K562 (cell line): ENCODE measurements at regions not wholly inside any gene's neighbourhood (a gene's known extent, or its start where the extent isn't known, plus 50 kb on each side); places are given as distances from the start of the nearest gene placed in this dataset.

Source experiments
- ATAC-seq: fragments of 200-7000 bp; cut with Tn5 transposase; 3 replicates; pipeline ENCODE4 v1.9.1; 2020; ENCODE audit warnings: moderate library complexity
- BruUV-seq: library from RNA; stranded (reverse); fragments of 400-500 nt; replicated peaks from 2 replicates; lab custom pipeline; 2021; lab: Mats Ljungman, UMichigan
- CTCF ChIA-PET: fragments of 300-600 bp; formaldehyde crosslinking; extraction: SDS; loops from one replicate; lab custom pipeline; 2021; ENCODE audit warnings: low intra/inter-chr PET ratio; lab: Yijun Ruan, JAX
- POLR2A ChIA-PET: fragments of 300-600, 350-650 bp; sonication (Branson Sonifier 250); formaldehyde crosslinking; extraction: SDS; loops from one replicate; lab custom pipeline; 2021; ENCODE audit warnings: antibody characterized with exemption, inconsistent platforms; lab: Yijun Ruan, JAX
- DNase-seq, 4 experiments: peaks; one replicate each; pipeline versions ENCODE4 v3.0.0 to v3.0.0-alpha.2; 2011 to 2018; ENCODE audit warnings: low spot score in 3 of 4, mixed read lengths in 3 of 4; ENCODE audit errors: extremely low read depth in 1 of 4
- FAIRE-seq: peaks from 2 replicates; lab custom pipeline; 2011; peaks lifted over from hg19 to GRCh38; lab: Jason Lieb, UNC
- H2AFZ ChIP-seq: 2 replicates; pipeline ENCODE4 v1.6.0; 2011; ENCODE audit warnings: low read depth, low read length, control low read depth, inconsistent platforms
- H3K27ac ChIP-seq: fragments of 200-600 bp; 3 replicates; pipeline ENCODE4 v1.8.0; 2011; ENCODE audit warnings: low read depth, mild to moderate bottlenecking, control low read depth, inconsistent platforms, low read length, moderate library complexity, mixed read lengths; ENCODE audit errors: extremely low read depth
- H3K27me3 ChIP-seq, 2 experiments: fragments of 300-600 bp in 1 of 2; 2 replicates in 1 of 2; 3 replicates in 1 of 2; pipeline versions ENCODE4 v1.6.0 to v1.8.0; 2011; ENCODE audit warnings: inconsistent platforms in 2 of 2, low read length in 2 of 2, mild to moderate bottlenecking in 1 of 2, mixed read lengths in 1 of 2, moderate library complexity in 1 of 2; ENCODE audit not compliant: control insufficient read depth in 2 of 2, insufficient read depth in 2 of 2
- H3K36me3 ChIP-seq: fragments of 300-600 bp; 3 replicates; pipeline ENCODE4 v1.8.0; 2011; ENCODE audit warnings: mild to moderate bottlenecking, low read length, inconsistent platforms; ENCODE audit not compliant: control insufficient read depth, insufficient read depth
- H3K4me1 ChIP-seq, 2 experiments: fragments of 200-600 bp in 1 of 2; replicated peaks in 1 of 2; 2 replicates in 1 of 2; 3 replicates in 1 of 2; pipeline versions ENCODE4 v1.5.1 to v1.8.0; 2011; ENCODE audit warnings: inconsistent platforms in 2 of 2, low read length in 2 of 2, mild to moderate bottlenecking in 1 of 2, mixed read lengths in 1 of 2, moderate library complexity in 1 of 2; ENCODE audit not compliant: control insufficient read depth in 2 of 2, insufficient read depth in 2 of 2
- H3K4me2 ChIP-seq: 2 replicates; pipeline ENCODE4 v1.6.1; 2011; ENCODE audit warnings: low read length, control low read depth, inconsistent platforms, mixed read lengths; ENCODE audit not compliant: insufficient read depth
- H3K4me3 ChIP-seq: fragments of 200-600 bp; sonication (generic), shearing (Covaris generic); 2 replicates; pipeline ENCODE4 v1.5.1; 2016; ENCODE audit warnings: control low read depth, inconsistent platforms
- H3K79me2 ChIP-seq: fragments of 200-600 bp; 3 replicates; pipeline ENCODE4 v1.8.0; 2011; ENCODE audit warnings: low read length, inconsistent platforms; ENCODE audit not compliant: control insufficient read depth, insufficient read depth
- H3K9ac ChIP-seq, 2 experiments: 2 replicates each; pipeline versions ENCODE4 v1.6.0 to v1.6.1; 2011; ENCODE audit warnings: low read depth in 2 of 2, low read length in 2 of 2, control low read depth in 1 of 2, inconsistent platforms in 1 of 2, mild to moderate bottlenecking in 1 of 2, mixed read lengths in 1 of 2; ENCODE audit not compliant: insufficient read depth in 1 of 2
- H3K9me1 ChIP-seq: one replicate; pipeline ENCODE4 v1.6.0; 2011; ENCODE audit warnings: inconsistent platforms, mild to moderate bottlenecking, low read length, moderate library complexity; ENCODE audit not compliant: control insufficient read depth, insufficient read depth
- H3K9me3 ChIP-seq: replicated peaks from 2 replicates; pipeline ENCODE4 v1.5.1; 2011; ENCODE audit warnings: low read depth, low read length, inconsistent platforms; ENCODE audit not compliant: control insufficient read depth, insufficient read depth
- H4K20me1 ChIP-seq: replicated peaks from 2 replicates; pipeline ENCODE4 v1.6.1; 2011; ENCODE audit warnings: low read length, inconsistent platforms, mixed read lengths; ENCODE audit not compliant: control insufficient read depth, insufficient read depth
- CTCFL ChIP-seq: IDR thresholded peaks from 2 replicates; pipeline ENCODE4 v1.6.1; 2011; ENCODE audit warnings: borderline replicate concordance, low read depth, mild to moderate bottlenecking, moderate library complexity, low read length; ENCODE audit not compliant: insufficient read depth, poor library complexity, severe bottlenecking
- ESRRB ChIP-seq: fragments of 250-450 bp; sonication (Bioruptor Pico); IDR thresholded peaks from 2 replicates; pipeline ENCODE4 v1.5.0; 2020; ENCODE audit warnings: mild to moderate bottlenecking, moderate library complexity, borderline replicate concordance
- KDM1A ChIP-seq, 2 experiments: fragments of 450-650 bp; IDR thresholded peaks; 2 replicates each; pipeline ENCODE4 v1.6.1; 2016; ENCODE audit warnings: mild to moderate bottlenecking in 2 of 2
- SLC30A9 ChIP-seq: fragments of 250-450 bp; sonication (Bioruptor Pico); IDR thresholded peaks from 2 replicates; pipeline ENCODE4 v1.8.0; 2022; ENCODE audit warnings: mild to moderate bottlenecking, moderate library complexity
- SP2 ChIP-seq: IDR thresholded peaks from 2 replicates; pipeline ENCODE4 v1.6.1; 2011; ENCODE audit warnings: mild to moderate bottlenecking, low read depth, low read length, moderate library complexity; ENCODE audit not compliant: poor library complexity, severe bottlenecking; ENCODE audit errors: extremely low read depth
- SUPT5H ChIP-seq: fragments of 450-650 bp; IDR thresholded peaks from 2 replicates; pipeline ENCODE4 v1.6.1; 2016
- TSC22D4 ChIP-seq: fragments of 450-650 bp; IDR thresholded peaks from 2 replicates; pipeline ENCODE4 v1.6.1; 2016; ENCODE audit warnings: missing genetic modification characterization, missing biosample characterization, control low read depth
- ZBTB11 ChIP-seq, 3 experiments: fragments of 200-800 bp in 1 of 3; fragments of 250-450 bp in 1 of 3; fragments of 450-650 bp in 1 of 3; sonication (Bioruptor Pico) in 1 of 3; sonication (Bioruptor generic) in 1 of 3; formaldehyde crosslinking in 1 of 3; IDR thresholded peaks; 2 replicates each; pipeline versions ENCODE4 v1.6.1 to v1.8.0; 2016 to 2022; ENCODE audit warnings: mild to moderate bottlenecking in 2 of 3, missing genetic modification characterization in 2 of 3, missing compliant biosample characterization in 1 of 3, moderate library complexity in 1 of 3
- ZC3H4 ChIP-seq: sonication (generic); formaldehyde crosslinking; IDR thresholded peaks from 2 replicates; pipeline ENCODE4 v1.9.0; 2021; ENCODE audit warnings: missing genetic modification reagents, borderline replicate concordance
- ZNF282 ChIP-seq: sonication (generic); formaldehyde crosslinking; IDR thresholded peaks from 2 replicates; pipeline ENCODE4 v1.8.1; 2023; ENCODE audit warnings: missing genetic modification reagents
- ZNF639 ChIP-seq, 2 experiments: fragments of 200-800 bp in 1 of 2; sonication (Bioruptor generic) in 1 of 2; sonication (generic) in 1 of 2; formaldehyde crosslinking in 1 of 2; IDR thresholded peaks in 1 of 2; conservative IDR thresholded peaks in 1 of 2; 2 replicates each; pipeline versions ENCODE4 v1.5.0 to v1.6.1; 2016 to 2020; ENCODE audit warnings: missing compliant biosample characterization in 1 of 2, missing genetic modification characterization in 1 of 2, missing genetic modification reagents in 1 of 2
- WGBS: fragments of 100-300 bp; shearing (Covaris generic); methylation state at CpG from one replicate; pipeline ENCODE4 v1.1.6; 2016; ENCODE audit warnings: low coverage, mixed read lengths; ENCODE audit not compliant: insufficient coverage; ENCODE audit errors: missing lambda C conversion rate; 5-methylcytosine and 5-hydroxymethylcytosine counted together
- in situ Hi-C: fragments of 300-500 bp; cut with MboI; formaldehyde crosslinking; loops from 4 replicates; pipeline ENCODE4 v1.15.0; 2018; ENCODE audit warnings: inconsistent platforms, mixed read lengths
- intact Hi-C: fragments of 100-400 bp; cut with micrococcal nuclease; formaldehyde crosslinking; loops from 2 replicates; pipeline ENCODE4 v1.14.2; 2022

- TF ChIP-seq ZNF639 (CRISPR knock-in tag; conservative IDR thresholded peaks at IDR 0.05 in 1 of 2, IDR thresholded peaks at IDR 0.05 in 1 of 2), result no peak
- TF ChIP-seq, all 486 proteins: peak for 0
Measured at GRCh38 chr12:97312570-97313135, 150.0 kb upstream of the RMST start (continued).

- DNase-seq (no peak), FAIRE-seq (no peak), ATAC-seq (no peak)
- BruUV-seq, result no TSS peak
- Histone ChIP-seq H3K9ac (no peak overlapping the region), H3K79me2 (no peaks in the 10 kb centered on the region), H4K20me1 (no peaks in the 10 kb centered on the region), H3K9me1 (no peaks in the 10 kb centered on the region), H3K4me3 (no peak overlapping the region), H3K27ac (no peak overlapping the region), H2AFZ (no peak overlapping the region), H3K4me1 (no peaks in the 10 kb centered on the region), H3K9me3 (no peaks in the 10 kb centered on the region), H3K27me3 (no peaks in the 10 kb centered on the region), H3K36me3 (no peaks in the 10 kb centered on the region), H3K4me2 (no peak overlapping the region)
- intact Hi-C loops, result loop anchor here (10.0 kb wide), 1 partner anchor 61 kb away; no protein-coding TSS in a partner anchor
- 0% methylated on average over 2 of the region's 2 CpGs for WGBS
- in situ Hi-C loops, result loop anchor here (25.0 kb wide), 1 partner anchor 1074 kb away; no protein-coding TSS in a partner anchor
- CTCF ChIA-PET, result no interaction called here
- POLR2A ChIA-PET, result no interaction called here
- TF ChIP-seq SP2 (no peak), CTCFL (no peak), KDM1A (IDR thresholded peaks at IDR 0.05) (no peak), SUPT5H (no peak), TSC22D4 (tag) (no peak), ZBTB11 (CRISPR knock-in tag; IDR thresholded peaks at IDR 0.05) (no peak), ESRRB (CRISPR knock-in tag) (no peak), ZC3H4 (CRISPR knock-in tag) (no peak), ZNF282 (CRISPR knock-in tag) (no peak), SLC30A9 (CRISPR knock-in tag) (no peak)
Measured at GRCh38 chr12:97313471-97314190, 149.0 kb upstream of the RMST start.
